GM23338 (cell line): ENCODE measurements at regions not wholly inside any gene's neighbourhood (a gene's known extent, or its start where the extent isn't known, plus 50 kb on each side); places are given as distances from the start of the nearest gene placed in this dataset.

Source experiments
- ATAC-seq: fragments of 200-7000 bp; cut with Tn5 transposase; 3 replicates; pipeline ENCODE4 v1.9.1; 2020
- DNase-seq: peaks from one replicate; pipeline ENCODE4 v3.0.0-alpha.2; 2015; ENCODE audit warnings: low spot score
- H2AFZ ChIP-seq: fragments of 200-600 bp; sonication (generic); 2 replicates; pipeline ENCODE4 v1.8.0; 2016; ENCODE audit warnings: antibody characterized with exemption, mild to moderate bottlenecking, moderate library complexity
- H3F3A ChIP-seq: fragments of 200-600 bp; sonication (generic); replicated peaks from 2 replicates; pipeline ENCODE4 v1.8.0; 2017; ENCODE audit warnings: antibody characterized with exemption, mixed run types, low read depth
- H3K27ac ChIP-seq: fragments of 200-600 bp; sonication (generic); 2 replicates; pipeline ENCODE4 v1.6.1; 2016; ENCODE audit warnings: low read depth
- H3K27me3 ChIP-seq: fragments of 200-600 bp; sonication (generic); 2 replicates; pipeline ENCODE4 v1.8.0; 2016; ENCODE audit warnings: mild to moderate bottlenecking, mixed run types, moderate library complexity; ENCODE audit not compliant: insufficient read depth
- H3K36me3 ChIP-seq: fragments of 200-600 bp; sonication (generic); 2 replicates; pipeline ENCODE4 v1.8.0; 2016; ENCODE audit warnings: mild to moderate bottlenecking; ENCODE audit not compliant: insufficient read depth
- H3K4me1 ChIP-seq: fragments of 200-600 bp; sonication (generic); 2 replicates; pipeline ENCODE4 v1.8.0; 2016; ENCODE audit warnings: mild to moderate bottlenecking, moderate library complexity; ENCODE audit not compliant: insufficient read depth
- H3K4me2 ChIP-seq: fragments of 200-600 bp; sonication (generic); 2 replicates; pipeline ENCODE4 v1.7.1; 2017; ENCODE audit warnings: mixed run types
- H3K4me3 ChIP-seq: fragments of 200-600 bp; sonication (generic); 2 replicates; pipeline ENCODE4 v1.6.1; 2016; ENCODE audit warnings: mixed run types
- H3K79me2 ChIP-seq: fragments of 200-600 bp; sonication (generic); replicated peaks from 2 replicates; pipeline ENCODE4 v1.8.0; 2017; ENCODE audit warnings: mild to moderate bottlenecking; ENCODE audit not compliant: insufficient read depth
- H3K9me2 ChIP-seq: fragments of 200-600 bp; sonication (generic); 2 replicates; pipeline ENCODE4 v1.8.0; 2017; ENCODE audit not compliant: insufficient read depth
- H4K20me1 ChIP-seq: fragments of 200-600 bp; sonication (generic); replicated peaks from 2 replicates; pipeline ENCODE4 v1.8.0; 2017; ENCODE audit warnings: mild to moderate bottlenecking; ENCODE audit not compliant: insufficient read depth
- H3K27ac Mint-ChIP-seq: 2 replicates; pipeline ENCODE4 v1.8.0; 2020; ENCODE audit warnings: inconsistent platforms, mild to moderate bottlenecking, moderate library complexity, mixed read lengths
- H3K27me3 Mint-ChIP-seq: 3 replicates; pipeline ENCODE4 v1.8.0; 2022; ENCODE audit warnings: low read depth, mild to moderate bottlenecking, moderate library complexity, mixed read lengths, inconsistent platforms; ENCODE audit not compliant: insufficient read depth, poor library complexity
- H3K36me3 Mint-ChIP-seq: 3 replicates; pipeline ENCODE4 v1.8.0; 2021; ENCODE audit warnings: low read depth, mild to moderate bottlenecking, inconsistent platforms, moderate library complexity, mixed read lengths
- H3K4me1 Mint-ChIP-seq: 3 replicates; pipeline ENCODE4 v1.8.0; 2020; ENCODE audit warnings: mild to moderate bottlenecking, inconsistent platforms, mixed read lengths
- H3K4me3 Mint-ChIP-seq: 3 replicates; pipeline ENCODE4 v1.8.0; 2021; ENCODE audit warnings: moderate library complexity, mild to moderate bottlenecking, inconsistent platforms, mixed read lengths
- H3K9me3 Mint-ChIP-seq: 3 replicates; pipeline ENCODE4 v1.8.0; 2020; ENCODE audit warnings: moderate library complexity, mild to moderate bottlenecking, inconsistent platforms, mixed read lengths
- CREB1 ChIP-seq: fragments of 250-450 bp; sonication (Bioruptor Pico); IDR thresholded peaks from 2 replicates; pipeline ENCODE4 v1.5.0; 2020; ENCODE audit warnings: low read depth, mild to moderate bottlenecking, moderate library complexity
- CTCF ChIP-seq, 2 experiments: fragments of 200-600 bp in 1 of 2; sonication (generic) in 1 of 2; conservative IDR thresholded peaks; 2 replicates each; pipeline versions ENCODE4 v1.5.1 to v1.6.1; 2016 to 2017; ENCODE audit warnings: antibody characterized with exemption in 2 of 2, low read depth in 2 of 2, mild to moderate bottlenecking in 2 of 2, moderate library complexity in 1 of 2
- ETS1 ChIP-seq: IDR thresholded peaks from 2 replicates; pipeline ENCODE4 v1.6.1; 2016; ENCODE audit warnings: antibody characterized with exemption
- EZH2 ChIP-seq: fragments of 200-600 bp; sonication (generic); IDR thresholded peaks from one replicate; pipeline ENCODE4 v1.8.0; 2017; ENCODE audit warnings: antibody characterized with exemption, mild to moderate bottlenecking, low read depth; ENCODE audit not compliant: unreplicated experiment
- EZH2phosphoT487 ChIP-seq: fragments of 200-600 bp; sonication (generic); IDR thresholded peaks from one replicate; pipeline ENCODE4 v1.8.1; 2018; ENCODE audit warnings: antibody characterized with exemption; ENCODE audit not compliant: unreplicated experiment
- JUNB ChIP-seq: IDR thresholded peaks from one replicate; pipeline ENCODE4 v1.6.1; 2016; ENCODE audit warnings: antibody characterized with exemption; ENCODE audit not compliant: unreplicated experiment
- NANOG ChIP-seq: IDR thresholded peaks from 2 replicates; pipeline ENCODE4 v1.6.1; 2016; ENCODE audit warnings: antibody characterized with exemption, borderline replicate concordance
- POLR2AphosphoS5 ChIP-seq: IDR thresholded peaks from 2 replicates; pipeline ENCODE4 v1.6.1; 2016; ENCODE audit warnings: antibody characterized with exemption, low read depth
- REST ChIP-seq: IDR thresholded peaks from one replicate; pipeline ENCODE4 v1.6.1; 2018; ENCODE audit warnings: antibody characterized with exemption; ENCODE audit not compliant: unreplicated experiment
- STAT1 ChIP-seq: IDR thresholded peaks from one replicate; pipeline ENCODE4 v1.6.1; 2016; ENCODE audit warnings: antibody characterized with exemption; ENCODE audit not compliant: unreplicated experiment
- ZNF114 ChIP-seq: fragments of 250-450 bp; sonication (Bioruptor Pico); IDR thresholded peaks from 2 replicates; pipeline ENCODE4 v1.5.0; 2020; ENCODE audit warnings: mild to moderate bottlenecking, moderate library complexity
- ZNF331 ChIP-seq: fragments of 250-450 bp; sonication (Bioruptor Pico); IDR thresholded peaks from 2 replicates; pipeline ENCODE4 v1.5.0; 2020; ENCODE audit warnings: low read depth, mild to moderate bottlenecking, moderate library complexity
- ZNF462 ChIP-seq: fragments of 250-450 bp; sonication (Bioruptor Pico); IDR thresholded peaks from 2 replicates; pipeline ENCODE4 v1.5.0; 2020; ENCODE audit warnings: mild to moderate bottlenecking, moderate library complexity

GRCh38 chr6:45772886-45773495, 242.7 kb downstream of the CLIC5 start:
- TF ChIP-seq STAT1: no peak
- TF ChIP-seq ZNF331 (CRISPR knock-in tag): no peak
- no peak for TF ChIP-seq ZNF114 (CRISPR knock-in tag)
- no peak for TF ChIP-seq ZNF462 (CRISPR knock-in tag)
- no peak for TF ChIP-seq JUNB
- TF ChIP-seq EZH2phosphoT487: no peak
- no peak for TF ChIP-seq CREB1
- no peak for TF ChIP-seq REST
- no peak for TF ChIP-seq POLR2AphosphoS5
- no peak for TF ChIP-seq CTCF (conservative IDR thresholded peaks at IDR 0.05; ENCODE audit: low read depth in 2 of 2)
- no peak for TF ChIP-seq ETS1
- no peak for TF ChIP-seq EZH2
- TF ChIP-seq NANOG: no peak

More at GRCh38 chr6:45772886-45773495, 242.7 kb downstream of the CLIC5 start:
- H3F3A ChIP-seq: no peaks in the 10 kb centered on the region
- H3K36me3 Mint-ChIP-seq: no peaks in the 10 kb centered on the region
- H3K36me3 ChIP-seq: no peaks in the 10 kb centered on the region
- H3K9me2 ChIP-seq: 0 out of 2 replicates have a peak, but pooled peaks cover 4% of the 10 kb centered on the region
- H3K79me2 ChIP-seq: no peaks in the 10 kb centered on the region
- H3K4me1 Mint-ChIP-seq: 0 out of 3 replicates have a peak, but pooled peaks cover 2% of the 10 kb centered on the region
- ATAC-seq (no peak), DNase-seq (no peak)
- no peak overlapping the region for H3K27ac ChIP-seq
- H3K4me1 ChIP-seq: no peaks in the 10 kb centered on the region
- H3K9me3 Mint-ChIP-seq: no peaks in the 10 kb centered on the region
- no peak overlapping the region for H3K4me3 Mint-ChIP-seq
- H3K27me3 Mint-ChIP-seq: peaks cover 2% of the 10 kb centered on the region
- no peaks in the 10 kb centered on the region for H3K27me3 ChIP-seq
- H3K27ac Mint-ChIP-seq: no peak overlapping the region
- no peaks in the 10 kb centered on the region for H4K20me1 ChIP-seq
- H2AFZ ChIP-seq: no peak overlapping the region
- H3K4me3 ChIP-seq: no peak overlapping the region
- H3K4me2 ChIP-seq: no peak overlapping the region
